HG03469 (cell line): ENCODE measurements at regions not wholly inside any gene's neighbourhood (a gene's known extent, or its start where the extent isn't known, plus 50 kb on each side); places are given as distances from the start of the nearest gene placed in this dataset.
A peak's percentile ranks its signal among the peaks of the same experiment; 100 is the strongest.
"Not testable (repeated sequence)": the region's sequence is repeated elsewhere in the genome, so short reads cannot be mapped to it uniquely, and the experiment has no call there.

Experiments
- ATAC-seq: cut with Tn5 transposase; IDR thresholded peaks from one replicate; pipeline ENCODE4 v1.9.1; 2021; ENCODE audit warnings: mild to moderate bottlenecking, moderate library complexity, moderate number of reproducible peaks; ENCODE audit not compliant: unreplicated experiment

GRCh38 chr9:39463696-39464095 lies 108.2 kb downstream of the SPATA31A1 start:
- peak; percentile 29 for ATAC-seq

GRCh38 chr9:39464122-39464777 lies 108.8 kb downstream of the SPATA31A1 start:
- ATAC-seq, result peak; percentile 96

DNA sequence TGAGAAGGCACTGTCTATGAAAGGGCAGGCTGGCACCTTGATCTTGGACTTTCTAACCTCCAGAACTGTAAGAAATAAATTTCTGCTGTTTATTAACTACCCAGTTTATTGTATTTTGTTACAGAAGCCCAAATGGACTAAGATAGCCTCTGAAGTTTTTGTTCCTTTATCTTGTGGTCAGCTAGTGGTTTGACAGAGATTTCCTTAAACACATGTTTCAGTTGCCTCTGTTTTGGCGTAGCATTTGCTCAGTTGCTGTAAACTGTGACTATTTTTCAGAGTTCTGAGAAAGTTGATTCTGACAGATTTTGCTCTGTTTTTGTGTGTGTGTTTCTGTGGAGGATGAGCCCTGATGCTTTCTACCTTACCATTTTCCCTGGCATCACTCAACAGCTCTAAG lies 119.0 kb downstream of the SPATA31A1 start:
- peak; percentile 99 for ATAC-seq

- not testable (repeated sequence) for ATAC-seq
These were observed 127.6 kb downstream of the SPATA31A1 start for GRCh38 chr9:39483073-39483472.

DNA sequence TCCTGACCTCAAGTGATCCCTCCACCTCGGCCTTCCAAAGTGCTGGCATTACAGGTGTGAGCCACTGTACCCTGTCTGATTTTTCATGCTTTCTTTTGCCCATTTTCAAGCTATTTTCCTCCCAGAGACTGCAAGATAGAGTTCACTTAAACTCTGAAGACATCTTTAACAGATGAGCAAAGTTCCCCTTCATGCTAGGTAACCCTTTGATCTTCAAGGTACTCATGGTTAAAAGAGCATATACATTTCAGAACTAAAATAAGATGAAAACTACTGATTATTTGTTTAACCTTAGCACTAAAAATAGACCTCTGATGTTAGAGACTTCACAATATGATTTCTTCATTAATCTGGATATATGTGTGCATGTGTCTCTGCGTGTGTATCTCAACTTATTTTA lies 128.4 kb downstream of the SPATA31A1 start:
- peak; percentile 20 for ATAC-seq

GRCh38 chr9:39484292-39484691 lies 128.8 kb downstream of the SPATA31A1 start:
- peak; percentile 71 for ATAC-seq

DNA sequence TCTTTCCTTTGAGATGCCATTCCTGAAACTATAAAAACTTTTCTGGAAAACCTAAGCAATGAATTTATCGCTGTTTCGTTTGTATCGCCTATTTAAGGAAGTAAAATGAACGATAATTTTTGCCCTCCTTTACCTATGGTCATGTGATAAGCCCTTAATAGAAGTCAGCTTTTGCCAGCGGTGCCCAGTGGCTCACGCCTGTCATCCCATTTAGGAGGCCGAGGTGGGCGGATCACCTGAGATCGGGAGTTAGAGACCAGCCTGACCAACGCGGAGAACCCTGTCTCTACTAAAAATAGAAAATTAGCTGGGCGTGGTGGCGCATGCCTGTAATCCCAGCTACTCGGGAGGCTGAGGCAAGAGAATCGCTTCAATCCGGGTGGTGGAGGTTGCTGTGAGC lies 132.0 kb downstream of the SPATA31A1 start:
- not testable (repeated sequence) for ATAC-seq

- not testable (repeated sequence) for ATAC-seq
These were observed 140.8 kb downstream of the SPATA31A1 start for GRCh38 chr9:39496248-39496647.

- ATAC-seq, result not testable (repeated sequence)
These were observed 147.7 kb downstream of the SPATA31A1 start for GRCh38 chr9:39503178-39503577.

- not testable (repeated sequence) for ATAC-seq
These were observed 172.0 kb downstream of the SPATA31A1 start for GRCh38 chr9:39527387-39528029.

GRCh38 chr9:39532597-39532996 lies 177.1 kb downstream of the SPATA31A1 start:
- ATAC-seq, result not testable (repeated sequence)

DNA sequence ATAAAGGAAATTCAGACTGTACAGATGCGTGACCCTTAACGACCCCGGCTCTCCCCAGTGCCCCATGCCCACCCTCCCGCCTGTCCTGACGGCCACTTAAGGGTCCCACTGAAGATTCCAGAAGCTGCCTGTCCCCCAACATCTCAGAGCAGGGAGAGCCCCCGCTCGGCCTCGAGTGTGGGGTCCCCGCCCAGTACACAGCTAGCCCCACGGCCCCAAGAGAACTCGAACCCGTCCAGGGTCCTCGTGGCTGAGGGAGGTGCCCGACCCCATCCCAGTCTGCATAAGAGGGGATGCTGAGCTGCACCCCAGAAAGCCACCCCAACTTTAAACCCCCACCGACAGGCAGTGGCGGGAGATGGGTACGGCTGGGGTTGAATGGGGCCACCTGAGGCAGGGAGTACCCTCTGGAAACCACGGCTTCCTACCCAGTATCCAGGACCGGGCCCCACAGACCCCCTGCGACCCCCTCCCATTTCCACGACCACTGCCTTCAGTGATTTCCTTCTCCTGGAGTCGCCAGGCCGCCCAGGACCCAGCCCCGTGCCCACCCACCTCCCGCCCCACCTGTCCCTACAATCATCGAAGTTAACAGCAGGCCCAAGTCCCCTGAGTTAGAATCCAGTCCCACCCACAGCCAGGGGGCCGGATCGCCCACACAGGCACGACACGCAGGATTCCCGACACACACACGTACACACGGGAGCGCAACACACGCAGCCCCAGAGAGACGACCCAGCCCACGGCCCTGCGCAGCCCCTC lies 177.7 kb downstream of the SPATA31A1 start:
- ATAC-seq, result not testable (repeated sequence)

- not testable (repeated sequence) for ATAC-seq
These were observed 178.5 kb downstream of the SPATA31A1 start for GRCh38 chr9:39533763-39534548.

- not testable (repeated sequence) for ATAC-seq
These were observed 179.4 kb downstream of the SPATA31A1 start for GRCh38 chr9:39534897-39535296.

DNA sequence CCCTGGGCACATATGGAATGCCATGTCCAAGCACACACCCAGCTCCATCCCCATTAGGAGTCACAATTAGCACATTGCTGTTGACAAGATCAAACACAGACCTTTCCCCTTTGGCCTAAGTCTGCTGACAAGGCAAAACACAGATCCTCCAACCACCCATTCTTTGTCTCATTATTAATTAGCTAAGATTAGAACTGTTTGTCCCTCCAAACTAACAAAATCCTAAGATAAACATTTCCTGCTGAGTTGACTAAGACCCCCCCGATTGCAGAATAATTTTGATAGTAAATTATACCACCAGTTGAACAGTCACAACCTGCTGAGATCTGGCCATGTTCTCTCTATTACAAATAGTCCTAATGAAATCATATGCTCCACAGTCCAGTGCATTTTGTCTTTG lies 186.7 kb downstream of the SPATA31A1 start:
- not testable (repeated sequence) for ATAC-seq

GRCh38 chr9:39545079-39545478 lies 189.6 kb downstream of the SPATA31A1 start:
- not testable (repeated sequence) for ATAC-seq

DNA sequence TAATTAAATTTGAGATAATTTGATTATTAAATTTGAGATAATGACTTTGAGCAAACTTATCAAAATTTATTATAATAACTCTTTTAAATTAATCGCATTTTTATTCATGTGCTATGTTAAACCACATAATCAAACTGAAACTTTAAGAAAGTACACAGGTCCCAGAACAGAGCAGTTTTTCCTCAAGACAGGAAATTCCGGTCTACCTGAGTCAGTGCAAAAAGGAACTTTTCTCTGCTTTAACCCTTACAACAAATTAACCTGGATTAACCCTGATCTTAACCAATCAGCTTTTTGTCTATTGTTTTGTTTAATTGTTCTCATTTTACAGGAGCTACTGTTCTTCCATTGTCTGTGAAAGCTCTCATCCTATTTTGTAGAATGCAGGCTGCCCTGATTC lies 195.1 kb downstream of the SPATA31A1 start:
- not testable (repeated sequence) for ATAC-seq

DNA sequence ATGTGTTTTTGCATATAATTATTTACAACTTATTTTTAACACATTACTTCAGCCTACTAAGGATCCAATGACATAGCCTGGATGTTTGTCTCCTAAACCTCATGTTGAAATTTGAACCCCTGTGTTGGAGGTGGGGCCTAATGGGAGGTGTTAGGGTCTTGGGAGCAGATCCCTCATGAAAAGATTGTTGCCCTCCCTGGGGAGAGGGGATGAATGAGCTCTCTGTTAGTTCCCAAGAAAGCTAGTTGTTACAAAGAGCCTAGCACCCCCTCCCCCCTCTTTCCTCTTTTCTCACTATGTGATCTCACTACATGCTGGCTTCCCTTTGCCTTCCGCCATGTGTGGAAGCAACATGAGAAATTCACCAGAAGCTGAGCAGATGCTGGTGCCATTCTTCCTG lies 196.1 kb downstream of the SPATA31A1 start:
- ATAC-seq, result not testable (repeated sequence)

DNA sequence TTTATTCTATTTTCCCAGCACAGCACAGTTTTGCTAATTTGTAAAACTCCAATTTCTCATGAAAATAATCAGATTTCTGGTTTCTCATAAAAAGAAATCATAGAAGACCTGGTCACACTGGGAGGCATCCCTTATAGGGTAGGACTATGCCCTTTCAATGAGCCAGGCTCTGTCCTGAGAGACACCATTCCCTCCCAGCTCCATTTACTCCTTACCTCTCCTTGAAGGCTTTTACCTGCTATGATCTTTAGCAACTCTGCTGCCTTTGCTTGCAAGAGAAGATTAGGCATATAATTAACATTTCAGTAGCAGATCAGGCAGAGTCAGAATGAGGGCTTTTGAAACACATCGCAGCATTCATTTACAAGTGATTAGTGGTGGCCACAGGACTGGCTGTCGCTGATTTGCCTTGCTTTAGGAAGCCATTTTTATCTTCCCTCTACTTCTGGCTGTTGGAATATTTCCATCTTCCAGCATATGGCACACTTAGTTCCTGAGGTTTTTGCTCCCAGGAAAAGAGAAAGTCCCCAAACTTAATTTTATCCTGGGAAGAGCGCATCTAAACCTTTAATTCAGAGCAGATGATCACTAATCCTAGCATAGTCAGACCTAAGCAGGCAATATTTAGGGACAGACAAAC lies 196.9 kb downstream of the SPATA31A1 start:
- not testable (repeated sequence) for ATAC-seq

GRCh38 chr9:39554352-39554751 lies 198.9 kb downstream of the SPATA31A1 start:
- not testable (repeated sequence) for ATAC-seq
